ENCODE measurements at regions not wholly inside any gene's neighbourhood (a gene's known extent, or its start where the extent isn't known, plus 50 kb on each side); places are given as distances from the start of the nearest gene placed in this dataset.

- intact Hi-C loops (cut with DNase I) = no loop called here
- ATAC-seq (no peak), DNase-seq (ENCODE audit: missing footprints) (no peak)
Measured at GRCh38 chr3:46146548-46146947, 61.6 kb downstream of the CCR1 start.

- intact Hi-C loops (cut with DNase I) = no loop called here
- DNase-seq (ENCODE audit: missing footprints) (no peak), ATAC-seq (no peak)
Measured at GRCh38 chr3:46146021-46146420, 62.1 kb downstream of the CCR1 start.

GRCh38 chr3:46145147-46145546, 63.0 kb downstream of the CCR1 start:
- no peak for ATAC-seq
- intact Hi-C loops (cut with DNase I) = no loop called here
- no peak for DNase-seq (ENCODE audit: missing footprints)

- intact Hi-C loops (cut with DNase I) = no loop called here
- DNase-seq (ENCODE audit: missing footprints) (peak; percentile 64), ATAC-seq (peak; percentile 75)
Measured at GRCh38 chr3:46143951-46144473, 64.1 kb downstream of the CCR1 start.

GRCh38 chr3:46141813-46142212, 66.3 kb downstream of the CCR1 start:
- DNase-seq (ENCODE audit: missing footprints) (peak; percentile 65), ATAC-seq (peak; percentile 48)
- intact Hi-C loops (cut with DNase I) = no loop called here

- no peak for ATAC-seq
- intact Hi-C loops (cut with DNase I) = no loop called here
- DNase-seq (ENCODE audit: missing footprints) = no peak
Measured at GRCh38 chr3:46138581-46138980, 69.5 kb downstream of the CCR1 start.

- intact Hi-C loops (cut with DNase I) = no loop called here
- DNase-seq (ENCODE audit: missing footprints) = no peak
- ATAC-seq = peak; percentile 52
Measured at GRCh38 chr3:46135475-46135874, 72.6 kb downstream of the CCR1 start.

- no peak for ATAC-seq
- intact Hi-C loops (cut with DNase I) = no loop called here
- DNase-seq (ENCODE audit: missing footprints) = no peak
Measured at GRCh38 chr3:46133285-46133684, 74.8 kb downstream of the CCR1 start.

GRCh38 chr3:46132565-46132964, 75.5 kb downstream of the CCR1 start:
- ATAC-seq (no peak), DNase-seq (ENCODE audit: missing footprints) (no peak)
- intact Hi-C loops (cut with DNase I) = no loop called here

GRCh38 chr3:46131884-46132450, 76.1 kb downstream of the CCR1 start:
- no peak for DNase-seq (ENCODE audit: missing footprints)
- no peak for ATAC-seq
- intact Hi-C loops (cut with DNase I) = no loop called here

- DNase-seq (ENCODE audit: missing footprints) (no peak), ATAC-seq (no peak)
- intact Hi-C loops (cut with DNase I) = no loop called here
Measured at GRCh38 chr3:46130631-46131310, 77.3 kb downstream of the CCR1 start.

- ATAC-seq (no peak), DNase-seq (ENCODE audit: missing footprints) (no peak)
- intact Hi-C loops (cut with DNase I) = no loop called here
Measured at GRCh38 chr3:46129588-46130272, 78.4 kb downstream of the CCR1 start.

GRCh38 chr3:46127503-46127902, 80.6 kb downstream of the CCR1 start:
- intact Hi-C loops (cut with DNase I) = no loop called here
- no peak for DNase-seq (ENCODE audit: missing footprints)
- peak; percentile 25 for ATAC-seq

GRCh38 chr3:46124216-46125177, 83.6 kb downstream of the CCR1 start:
- intact Hi-C loops (cut with DNase I) = no loop called here
- DNase-seq (ENCODE audit: missing footprints) = no peak

GRCh38 chr3:46123646-46124045, 84.5 kb downstream of the CCR1 start:
- intact Hi-C loops (cut with DNase I) = no loop called here
- ATAC-seq (no peak), DNase-seq (ENCODE audit: missing footprints) (no peak)

More at GRCh38 chr3:46124216-46125177, 83.6 kb downstream of the CCR1 start:
- ATAC-seq = peak; percentile 74

- intact Hi-C loops (cut with DNase I) = no loop called here
- no peak for ATAC-seq
- DNase-seq (ENCODE audit: missing footprints) = no peak
Measured at GRCh38 chr3:46122091-46122490, 86.0 kb downstream of the CCR1 start.

GRCh38 chr3:46120983-46121382, 87.1 kb downstream of the CCR1 start:
- intact Hi-C loops (cut with DNase I) = no loop called here
- DNase-seq (ENCODE audit: missing footprints) (no peak), ATAC-seq (no peak)

GRCh38 chr3:46119709-46120498, 88.2 kb downstream of the CCR1 start:
- DNase-seq (ENCODE audit: missing footprints) (no peak), ATAC-seq (no peak)
- intact Hi-C loops (cut with DNase I) = no loop called here
